ENCODE measurements at regions not wholly inside any gene's neighbourhood (a gene's known extent, or its start where the extent isn't known, plus 50 kb on each side); places are given as distances from the start of the nearest gene placed in this dataset.

- TF ChIP-seq POLR2A (IDR thresholded peaks at IDR 0.05; ENCODE audit: low read depth, low read length) (no peak), TAF1 (IDR thresholded peaks at IDR 0.05; ENCODE audit: borderline replicate concordance, low read depth, low read length) (no peak), POLR2AphosphoS5 (IDR thresholded peaks at IDR 0.05; ENCODE audit: low read depth, low read length) (no peak)
Measured at GRCh38 chr4:3852711-3853110, 86.5 kb downstream of the ADRA2C start.

All from GM12892 (cell line).